ENCODE measurements at regions not wholly inside any gene's neighbourhood (a gene's known extent, or its start where the extent isn't known, plus 50 kb on each side); places are given as distances from the start of the nearest gene placed in this dataset.

DNA sequence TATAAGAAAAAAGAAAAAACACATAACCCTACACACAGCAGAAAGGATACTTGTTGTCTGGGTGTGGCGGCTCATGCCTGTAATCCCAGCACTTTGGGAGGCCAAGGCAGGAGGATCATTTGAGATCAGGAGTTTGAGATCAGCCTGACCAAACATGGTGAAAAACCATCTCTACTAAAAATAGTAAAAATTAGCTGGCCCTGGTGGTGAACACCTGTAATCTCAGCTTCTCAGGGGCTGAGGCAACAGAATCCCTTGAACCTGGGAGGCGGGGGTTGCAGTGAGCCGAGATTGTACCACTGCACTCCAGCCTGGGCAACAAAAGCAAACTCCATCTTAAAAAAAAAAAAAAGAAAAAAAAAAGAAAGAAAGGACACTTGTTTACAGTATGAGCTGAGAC lies 147.6 kb upstream of the PITX1 start:
- no peak for DNase-seq (ENCODE audit: extremely low spot score)
- POLR2A ChIA-PET, result no interaction called here
- TF ChIP-seq, protein P1, sequence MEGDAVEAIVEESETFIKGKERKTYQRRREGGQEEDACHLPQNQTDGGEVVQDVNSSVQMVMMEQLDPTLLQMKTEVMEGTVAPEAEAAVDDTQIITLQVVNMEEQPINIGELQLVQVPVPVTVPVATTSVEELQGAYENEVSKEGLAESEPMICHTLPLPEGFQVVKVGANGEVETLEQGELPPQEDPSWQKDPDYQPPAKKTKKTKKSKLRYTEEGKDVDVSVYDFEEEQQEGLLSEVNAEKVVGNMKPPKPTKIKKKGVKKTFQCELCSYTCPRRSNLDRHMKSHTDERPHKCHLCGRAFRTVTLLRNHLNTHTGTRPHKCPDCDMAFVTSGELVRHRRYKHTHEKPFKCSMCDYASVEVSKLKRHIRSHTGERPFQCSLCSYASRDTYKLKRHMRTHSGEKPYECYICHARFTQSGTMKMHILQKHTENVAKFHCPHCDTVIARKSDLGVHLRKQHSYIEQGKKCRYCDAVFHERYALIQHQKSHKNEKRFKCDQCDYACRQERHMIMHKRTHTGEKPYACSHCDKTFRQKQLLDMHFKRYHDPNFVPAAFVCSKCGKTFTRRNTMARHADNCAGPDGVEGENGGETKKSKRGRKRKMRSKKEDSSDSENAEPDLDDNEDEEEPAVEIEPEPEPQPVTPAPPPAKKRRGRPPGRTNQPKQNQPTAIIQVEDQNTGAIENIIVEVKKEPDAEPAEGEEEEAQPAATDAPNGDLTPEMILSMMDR (IDR thresholded peaks at IDR 0.05; ENCODE audit: control extremely low read depth, extremely low read depth, low read depth, missing control alignments), result no peak
- CTCF ChIA-PET, result interaction anchor here (1.1 to 1.7 kb wide), 3 partner anchors 10 to 23 kb away, joined by 3 read pairs; no protein-coding TSS in a partner anchor

DNA sequence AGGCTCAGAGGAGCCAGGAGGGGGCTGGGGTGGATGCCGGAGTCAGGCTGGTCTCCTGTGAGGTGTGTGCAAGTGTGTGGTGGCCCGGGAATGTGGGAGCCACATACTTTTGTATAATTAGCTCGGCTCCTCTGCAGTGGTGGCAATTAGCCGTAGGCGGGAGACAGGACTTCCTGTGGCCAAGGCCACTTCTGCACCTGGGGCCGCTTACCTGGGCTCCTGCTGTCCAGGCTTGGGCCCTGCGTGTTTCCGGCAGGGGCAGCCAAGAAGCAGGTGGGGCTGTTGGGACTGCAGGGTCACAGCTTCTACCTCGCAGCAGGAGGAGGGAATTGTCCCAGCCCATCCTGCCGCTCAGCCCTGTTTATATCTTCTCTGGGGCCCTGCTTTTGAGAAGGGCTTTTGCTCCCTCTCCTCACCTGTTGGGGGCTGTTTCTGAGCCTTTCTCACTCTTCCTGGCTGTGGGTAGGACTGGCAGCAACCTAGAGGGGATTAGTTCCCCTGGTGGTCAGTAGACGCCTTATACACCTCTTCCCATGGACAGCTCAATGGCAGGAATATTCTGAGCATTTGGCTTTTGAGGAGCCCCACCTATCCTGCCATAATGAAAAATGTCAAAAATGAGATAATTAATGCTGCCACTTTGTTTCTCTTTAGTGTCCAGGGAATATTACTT lies 145.4 kb upstream of the PITX1 start:
- ChIA-PET POLR2A (no interaction called here), CTCF (interaction anchor here (1.0 to 1.5 kb wide), 3 partner anchors 8 to 25 kb away, joined by 3 to 7 read pairs (median 3); no protein-coding TSS in a partner anchor)
- DNase-seq (ENCODE audit: extremely low spot score), result no peak
- TF ChIP-seq, protein P1 (IDR thresholded peaks at IDR 0.05; ENCODE audit: control extremely low read depth, extremely low read depth, low read depth, missing control alignments), result no peak

DNA sequence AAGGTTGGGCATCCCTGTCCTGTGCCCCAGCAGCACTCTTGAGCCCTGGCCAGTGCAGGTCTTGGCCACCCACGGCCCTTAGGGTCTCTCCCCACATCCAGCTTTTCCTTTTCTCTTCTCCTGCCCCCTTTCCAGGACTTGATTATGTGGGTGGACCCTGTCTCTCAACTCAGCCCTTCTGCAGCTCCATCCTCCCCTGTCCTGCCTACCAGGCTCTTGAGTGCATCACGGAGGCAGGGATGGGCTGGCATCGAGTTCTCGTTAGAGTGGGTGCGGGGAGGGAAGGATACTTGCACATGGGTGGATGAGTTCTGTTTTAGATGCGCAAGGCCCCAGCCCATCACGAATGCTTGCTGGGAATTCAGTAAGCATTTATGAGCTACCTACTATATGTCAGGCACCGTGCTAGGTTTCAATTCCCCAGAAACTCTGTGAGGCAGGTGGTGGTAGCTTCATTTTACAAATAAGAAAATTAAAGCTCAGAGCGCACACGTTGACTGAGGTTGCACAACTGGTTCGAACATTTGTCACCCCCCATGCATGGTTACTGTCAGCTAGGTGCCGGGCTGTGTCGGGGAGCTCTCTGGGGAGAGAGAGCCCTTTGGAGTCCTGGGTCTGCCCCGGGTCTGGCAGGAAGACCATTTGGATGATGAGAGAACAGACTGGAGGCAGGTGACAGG lies 144.6 kb upstream of the PITX1 start:
- DNase-seq (ENCODE audit: extremely low spot score), result no peak
- ChIA-PET CTCF (interaction anchor here (1.4 to 1.5 kb wide), 2 partner anchors 9 to 13 kb away, joined by 3 to 7 read pairs; no protein-coding TSS in a partner anchor), POLR2A (no interaction called here)
- TF ChIP-seq, protein P1 (IDR thresholded peaks at IDR 0.05; ENCODE audit: control extremely low read depth, extremely low read depth, low read depth, missing control alignments), result no peak

DNA sequence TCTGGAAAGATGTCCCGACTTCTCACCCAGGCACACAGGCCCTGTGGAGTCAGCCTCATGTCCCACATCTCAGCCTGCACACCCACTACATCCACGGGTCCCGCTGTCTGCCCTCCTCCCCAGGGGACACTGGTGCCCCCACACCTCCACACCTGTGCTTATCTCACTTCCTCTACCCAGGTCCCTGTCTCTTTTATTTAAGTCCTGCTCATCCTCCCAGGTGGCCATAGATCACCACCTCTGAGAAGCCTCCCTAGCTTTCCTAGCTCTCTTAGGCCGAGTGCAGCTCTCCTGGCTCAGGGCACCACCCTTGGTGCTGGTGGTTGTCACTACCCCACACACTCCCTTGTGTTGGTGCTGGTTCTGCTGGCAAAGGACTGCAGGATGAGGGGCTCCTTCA lies 143.6 kb upstream of the PITX1 start:
- CTCF ChIA-PET, result interaction anchor here (1.0 kb wide), 1 partner anchor 11 kb away, joined by 3 read pairs; no protein-coding TSS in a partner anchor
- TF ChIP-seq, protein P1 (IDR thresholded peaks at IDR 0.05; ENCODE audit: control extremely low read depth, extremely low read depth, low read depth, missing control alignments), result no peak
- no peak for DNase-seq (ENCODE audit: extremely low spot score)
- POLR2A ChIA-PET, result no interaction called here

DNA sequence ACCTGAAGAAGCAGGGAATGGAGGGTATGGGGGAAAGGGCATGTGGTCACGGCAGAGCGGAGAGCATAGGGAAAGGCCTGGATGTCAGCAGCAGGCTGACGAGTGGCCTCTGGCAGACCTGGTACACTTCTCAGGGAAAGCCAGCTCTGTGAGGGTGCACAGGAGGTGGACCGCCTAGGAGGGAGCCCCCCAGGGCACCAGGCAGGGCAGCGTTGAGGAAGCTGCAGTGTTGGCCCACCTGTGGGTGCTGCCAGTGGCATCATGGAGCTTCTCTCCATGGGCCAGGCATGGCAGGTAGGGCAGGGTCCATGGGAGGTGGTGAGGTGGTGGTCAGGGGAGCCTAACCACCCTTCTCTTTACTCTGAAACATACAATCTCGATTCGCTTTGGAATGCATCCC lies 143.0 kb upstream of the PITX1 start:
- TF ChIP-seq, protein P1 (IDR thresholded peaks at IDR 0.05; ENCODE audit: control extremely low read depth, extremely low read depth, low read depth, missing control alignments), result no peak
- CTCF ChIA-PET, result interaction anchor here (1.0 to 1.5 kb wide), 2 partner anchors 10 to 31 kb away, joined by 3 read pairs; no protein-coding TSS in a partner anchor
- DNase-seq (ENCODE audit: extremely low spot score), result no peak
- POLR2A ChIA-PET, result no interaction called here

DNA sequence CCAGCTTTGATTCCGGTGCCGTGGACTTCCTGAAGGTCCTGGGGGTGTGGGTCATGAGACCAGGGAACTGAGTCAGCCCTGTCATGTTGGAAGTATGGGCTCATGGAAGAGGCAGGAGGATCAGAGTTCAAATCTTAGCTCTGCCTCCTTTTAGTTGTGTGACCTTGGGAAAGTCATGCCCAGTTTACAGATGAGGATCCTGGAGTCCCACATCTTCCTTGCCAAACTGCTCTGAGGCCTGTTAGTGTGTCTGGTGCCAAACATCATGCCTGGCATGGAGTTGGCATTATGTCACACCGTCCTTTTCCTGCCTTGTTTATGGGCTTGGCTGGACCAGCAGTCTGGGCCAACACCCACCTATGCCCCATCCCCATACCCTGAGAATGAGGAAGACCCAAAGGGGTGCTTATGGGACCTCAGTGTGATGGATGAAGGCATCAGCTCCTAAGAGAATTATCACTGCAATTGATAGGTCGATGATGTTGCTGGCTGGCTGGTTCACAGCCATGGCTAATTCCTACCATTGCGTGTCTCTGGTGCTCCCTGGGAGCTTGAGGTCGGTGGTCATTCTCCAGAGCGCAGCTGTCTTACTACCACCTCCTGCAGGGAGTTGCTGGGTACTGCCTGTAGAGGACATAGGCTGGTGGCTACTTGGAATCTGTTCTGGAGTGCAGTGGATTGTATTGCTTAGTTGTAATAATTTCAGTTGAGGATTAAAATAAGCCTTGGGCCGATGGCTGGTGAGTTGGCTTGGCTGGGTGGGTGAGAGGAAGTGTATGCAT lies 140.5 kb upstream of the PITX1 start:
- CTCF ChIA-PET, result interaction anchor here (1.0 kb wide), 1 partner anchor 9 kb away, joined by 3 read pairs; no protein-coding TSS in a partner anchor

More for the DNA sequence above, 140.5 kb upstream of the PITX1 start:
- no peak for DNase-seq (ENCODE audit: extremely low spot score)
- TF ChIP-seq, protein P1 (IDR thresholded peaks at IDR 0.05; ENCODE audit: control extremely low read depth, extremely low read depth, low read depth, missing control alignments), result no peak
- POLR2A ChIA-PET, result no interaction called here

Measured in GM10248 (cell line).